Activated naive CD8-positive, alpha-beta T cell treated with anti-CD3 and anti-CD28 coated beads, Interleukin-2, amount 50 U/mL, for 24 hours (primary cell): ENCODE measurements at regions not wholly inside any gene's neighbourhood (a gene's known extent, or its start where the extent isn't known, plus 50 kb on each side); places are given as distances from the start of the nearest gene placed in this dataset.

ENCODE experiments used
- ATAC-seq: fragments of 150-1000 bp; cut with Tn5 transposase; one replicate; pipeline ENCODE4 v1.10.0; 2021
- DNase-seq: peaks from one replicate; pipeline ENCODE4 v3.0.0; 2021
- H3K27ac Mint-ChIP-seq: one replicate; pipeline ENCODE4 v1.8.0; 2021; ENCODE audit warnings: mild to moderate bottlenecking, mixed read lengths
- H3K27me3 Mint-ChIP-seq: one replicate; pipeline ENCODE4 v1.8.0; 2021; ENCODE audit warnings: mixed read lengths
- H3K36me3 Mint-ChIP-seq: one replicate; pipeline ENCODE4 v1.8.0; 2021; ENCODE audit warnings: low read depth, mixed read lengths
- H3K4me1 Mint-ChIP-seq: one replicate; pipeline ENCODE4 v1.8.0; 2021; ENCODE audit warnings: mixed read lengths
- H3K4me3 Mint-ChIP-seq: one replicate; pipeline ENCODE4 v1.8.0; 2021; ENCODE audit warnings: mild to moderate bottlenecking, moderate library complexity, mixed read lengths
- H3K9me3 Mint-ChIP-seq: one replicate; pipeline ENCODE4 v1.8.0; 2021; ENCODE audit warnings: mixed read lengths

GRCh38 chr2:133787207-133787606 is 218.9 kb upstream of the NCKAP5 start:
- DNase-seq (no peak), ATAC-seq (no peak)
- Mint-ChIP-seq H3K36me3 (no peaks in the 10 kb centered on the region), H3K4me3 (no peak overlapping the region), H3K9me3 (peaks cover 6% of the 10 kb centered on the region), H3K27ac (no peak overlapping the region), H3K4me1 (no peaks in the 10 kb centered on the region), H3K27me3 (peaks cover 1% of the 10 kb centered on the region)

- H3K9me3 Mint-ChIP-seq = peaks cover 6% of the 10 kb centered on the region
- H3K36me3 Mint-ChIP-seq = no peaks in the 10 kb centered on the region
- H3K4me1 Mint-ChIP-seq = no peaks in the 10 kb centered on the region
- no peak overlapping the region for H3K4me3 Mint-ChIP-seq
- H3K27ac Mint-ChIP-seq = no peak overlapping the region
- ATAC-seq (no peak), DNase-seq (no peak)
- H3K27me3 Mint-ChIP-seq = peaks cover 1% of the 10 kb centered on the region
Measured at GRCh38 chr2:133787651-133788050, 219.4 kb upstream of the NCKAP5 start.

DNA sequence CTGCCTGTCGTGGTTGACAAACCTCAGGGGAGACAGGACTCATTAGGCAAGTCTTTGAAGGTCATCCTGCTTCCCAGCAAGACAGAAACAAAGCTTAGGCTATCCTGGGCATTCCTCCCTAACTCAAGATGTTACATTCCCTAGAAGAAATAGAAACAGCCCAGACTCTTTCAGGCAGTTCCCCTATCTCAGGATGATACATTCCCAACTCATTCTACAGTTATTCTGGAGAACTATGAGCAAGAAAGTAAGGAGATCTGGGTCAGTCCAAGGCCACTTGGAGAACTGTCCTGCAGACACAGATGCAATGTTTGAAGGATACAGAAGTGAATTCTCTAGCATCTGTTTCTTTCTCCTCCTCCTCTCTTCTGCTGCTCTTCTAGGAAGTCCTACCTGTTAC is 220.1 kb upstream of the NCKAP5 start:
- peaks cover 10% of the 10 kb centered on the region for H3K9me3 Mint-ChIP-seq

DNA sequence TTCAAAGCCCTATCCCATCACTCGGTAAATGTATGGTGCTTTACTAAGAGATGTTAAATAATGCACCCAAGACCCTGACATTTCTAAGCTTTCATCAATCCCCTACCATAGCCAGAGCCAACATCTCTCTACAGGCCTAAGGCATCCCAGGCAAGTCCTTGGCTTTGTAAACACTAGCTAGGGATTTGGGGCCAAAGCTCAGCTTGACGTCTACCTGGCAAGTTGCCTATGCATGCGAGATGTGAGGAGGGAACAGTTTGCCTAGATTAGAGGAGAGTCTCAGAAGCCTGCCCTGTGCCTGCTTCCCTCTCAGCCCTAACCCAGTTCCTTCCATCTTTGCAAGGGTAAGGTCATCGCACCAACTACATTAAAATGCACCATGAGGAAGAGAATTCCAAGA is 221.5 kb upstream of the NCKAP5 start:
- no peaks in the 10 kb centered on the region for H3K36me3 Mint-ChIP-seq
- DNase-seq (no peak), ATAC-seq (no peak)
- no peaks in the 10 kb centered on the region for H3K4me1 Mint-ChIP-seq
- H3K27me3 Mint-ChIP-seq = peaks cover 1% of the 10 kb centered on the region
- peaks cover 24% of the 10 kb centered on the region for H3K9me3 Mint-ChIP-seq
- no peak overlapping the region for H3K4me3 Mint-ChIP-seq
- H3K27ac Mint-ChIP-seq = no peak overlapping the region

More for the DNA sequence above, 220.1 kb upstream of the NCKAP5 start:
- H3K36me3 Mint-ChIP-seq = no peaks in the 10 kb centered on the region
- H3K27ac Mint-ChIP-seq = no peak overlapping the region
- DNase-seq = no peak
- H3K4me1 Mint-ChIP-seq = no peaks in the 10 kb centered on the region
- H3K27me3 Mint-ChIP-seq = peaks cover 1% of the 10 kb centered on the region
- H3K4me3 Mint-ChIP-seq = no peak overlapping the region
- no peak for ATAC-seq

GRCh38 chr2:133790711-133791110 is 222.4 kb upstream of the NCKAP5 start:
- H3K9me3 Mint-ChIP-seq = peaks cover 25% of the 10 kb centered on the region
- peaks cover 1% of the 10 kb centered on the region for H3K27me3 Mint-ChIP-seq
- H3K4me3 Mint-ChIP-seq = no peak overlapping the region
- ATAC-seq (no peak), DNase-seq (no peak)
- no peaks in the 10 kb centered on the region for H3K36me3 Mint-ChIP-seq
- no peak overlapping the region for H3K27ac Mint-ChIP-seq
- H3K4me1 Mint-ChIP-seq = no peaks in the 10 kb centered on the region

- no peaks in the 10 kb centered on the region for H3K27me3 Mint-ChIP-seq
- no peaks in the 10 kb centered on the region for H3K4me1 Mint-ChIP-seq
- no peak overlapping the region for H3K27ac Mint-ChIP-seq
- H3K36me3 Mint-ChIP-seq = no peaks in the 10 kb centered on the region
- DNase-seq (no peak), ATAC-seq (no peak)
- peaks cover 25% of the 10 kb centered on the region for H3K9me3 Mint-ChIP-seq
- H3K4me3 Mint-ChIP-seq = no peak overlapping the region
Measured at GRCh38 chr2:133791191-133791590, 222.9 kb upstream of the NCKAP5 start.

- no peak overlapping the region for H3K27ac Mint-ChIP-seq
- DNase-seq = no peak
Measured at GRCh38 chr2:133792223-133792622, 224.0 kb upstream of the NCKAP5 start.

DNA sequence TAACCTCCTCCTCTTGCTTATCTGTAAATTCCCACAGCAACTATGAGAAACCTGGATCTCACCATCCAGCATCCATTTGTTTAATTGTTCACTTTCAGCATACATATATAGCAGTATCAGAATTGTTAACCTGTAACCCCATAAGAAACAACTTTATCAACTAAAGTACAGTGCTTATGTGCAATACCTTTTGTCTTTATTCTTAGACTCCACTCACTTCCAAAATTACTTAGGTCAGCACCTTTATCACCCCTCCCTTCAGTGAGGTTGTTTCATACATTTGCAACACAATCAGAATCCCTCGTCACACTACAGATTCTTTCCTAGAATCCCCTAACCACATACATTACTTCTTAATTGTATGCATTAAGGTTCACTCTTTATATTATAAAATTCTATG is 225.9 kb upstream of the NCKAP5 start:
- Mint-ChIP-seq H3K27me3 (no peaks in the 10 kb centered on the region), H3K27ac (no peak overlapping the region), H3K9me3 (peaks cover 30% of the 10 kb centered on the region), H3K4me1 (no peaks in the 10 kb centered on the region), H3K36me3 (no peaks in the 10 kb centered on the region), H3K4me3 (no peak overlapping the region)
- DNase-seq (no peak), ATAC-seq (no peak)

More at GRCh38 chr2:133792223-133792622, 224.0 kb upstream of the NCKAP5 start:
- peaks cover 30% of the 10 kb centered on the region for H3K9me3 Mint-ChIP-seq
- H3K4me3 Mint-ChIP-seq = no peak overlapping the region
- no peak for ATAC-seq
- H3K4me1 Mint-ChIP-seq = no peaks in the 10 kb centered on the region
- no peaks in the 10 kb centered on the region for H3K36me3 Mint-ChIP-seq
- H3K27me3 Mint-ChIP-seq = no peaks in the 10 kb centered on the region

- no peak overlapping the region for H3K4me3 Mint-ChIP-seq
- H3K36me3 Mint-ChIP-seq = no peaks in the 10 kb centered on the region
- H3K27ac Mint-ChIP-seq = no peak overlapping the region
- H3K27me3 Mint-ChIP-seq = peaks cover 14% of the 10 kb centered on the region
- no peaks in the 10 kb centered on the region for H3K4me1 Mint-ChIP-seq
- DNase-seq (no peak), ATAC-seq (no peak)
- no peaks in the 10 kb centered on the region for H3K9me3 Mint-ChIP-seq
Measured at GRCh38 chr2:133801946-133802345, 233.7 kb upstream of the NCKAP5 start.

GRCh38 chr2:133802409-133803039 is 234.3 kb upstream of the NCKAP5 start:
- no peak for ATAC-seq
- Mint-ChIP-seq H3K27ac (no peak overlapping the region), H3K9me3 (no peaks in the 10 kb centered on the region), H3K4me3 (no peak overlapping the region), H3K27me3 (peaks cover 14% of the 10 kb centered on the region), H3K4me1 (no peaks in the 10 kb centered on the region), H3K36me3 (no peaks in the 10 kb centered on the region)
- no peak for DNase-seq

DNA sequence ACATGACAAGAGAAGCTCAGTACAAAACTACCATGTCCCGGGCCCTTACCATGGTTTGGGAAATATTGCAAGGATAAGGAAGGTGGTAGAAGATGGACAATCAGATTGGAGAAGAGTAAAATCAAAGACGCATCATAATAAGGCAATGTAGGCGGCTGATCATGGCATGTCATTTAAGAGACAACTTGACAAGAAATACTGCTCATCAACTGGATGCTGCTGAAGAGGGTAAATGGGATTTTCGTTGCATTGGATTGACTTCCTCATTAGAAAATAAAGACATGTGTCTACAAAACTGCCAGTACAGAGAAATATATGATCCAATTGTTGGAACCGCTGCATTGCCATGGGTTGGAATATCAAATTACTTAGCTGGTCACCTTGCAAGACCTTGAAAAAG is 238.3 kb upstream of the NCKAP5 start:
- Mint-ChIP-seq H3K4me3 (no peak overlapping the region), H3K9me3 (peaks cover 19% of the 10 kb centered on the region), H3K36me3 (peaks cover 5% of the 10 kb centered on the region), H3K27me3 (peaks cover 18% of the 10 kb centered on the region), H3K27ac (no peak overlapping the region), H3K4me1 (no peaks in the 10 kb centered on the region)
- DNase-seq (no peak), ATAC-seq (no peak)

DNA sequence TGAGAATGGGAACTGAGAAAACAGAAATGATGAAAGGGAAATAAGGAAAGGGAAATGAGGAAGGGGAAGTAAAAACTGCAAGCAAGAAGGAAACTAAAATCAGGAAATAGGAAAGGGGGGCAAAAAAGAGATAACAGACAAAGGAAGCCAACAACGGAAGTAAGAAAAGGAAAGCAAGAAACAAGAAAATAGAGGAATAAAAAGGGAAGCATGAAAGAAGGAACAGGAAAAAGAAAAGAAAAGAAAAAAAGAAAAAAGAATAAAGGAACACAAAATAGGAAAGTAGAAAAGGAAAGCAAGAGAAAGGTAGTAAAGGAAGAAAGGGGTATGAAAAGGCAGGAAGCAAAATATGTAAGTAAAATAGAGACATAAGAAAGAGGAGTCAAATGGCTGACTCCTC is 241.2 kb upstream of the NCKAP5 start:
- Mint-ChIP-seq H3K4me1 (no peaks in the 10 kb centered on the region), H3K36me3 (peaks cover 5% of the 10 kb centered on the region), H3K27ac (no peak overlapping the region), H3K27me3 (peaks cover 13% of the 10 kb centered on the region), H3K9me3 (peaks cover 19% of the 10 kb centered on the region), H3K4me3 (no peak overlapping the region)
- ATAC-seq = no peak
- DNase-seq = no peak

- Mint-ChIP-seq H3K36me3 (peaks cover 5% of the 10 kb centered on the region), H3K4me1 (no peaks in the 10 kb centered on the region), H3K27me3 (peaks cover 11% of the 10 kb centered on the region), H3K4me3 (no peak overlapping the region), H3K27ac (no peak overlapping the region), H3K9me3 (peaks cover 19% of the 10 kb centered on the region)
- ATAC-seq = no peak
- no peak for DNase-seq
Measured at GRCh38 chr2:133810559-133810958, 242.3 kb upstream of the NCKAP5 start.

GRCh38 chr2:133811409-133812125 is 243.3 kb upstream of the NCKAP5 start:
- peaks cover 5% of the 10 kb centered on the region for H3K36me3 Mint-ChIP-seq
- H3K4me3 Mint-ChIP-seq = no peak overlapping the region
- H3K27me3 Mint-ChIP-seq = peaks cover 8% of the 10 kb centered on the region
- no peak for ATAC-seq
- H3K27ac Mint-ChIP-seq = no peak overlapping the region
- H3K9me3 Mint-ChIP-seq = peaks cover 19% of the 10 kb centered on the region
- DNase-seq = no peak
- H3K4me1 Mint-ChIP-seq = no peaks in the 10 kb centered on the region

- H3K27ac Mint-ChIP-seq = no peak overlapping the region
- DNase-seq (no peak), ATAC-seq (no peak)
- H3K4me1 Mint-ChIP-seq = no peaks in the 10 kb centered on the region
- H3K4me3 Mint-ChIP-seq = no peak overlapping the region
- H3K27me3 Mint-ChIP-seq = peaks cover 6% of the 10 kb centered on the region
- H3K9me3 Mint-ChIP-seq = peaks cover 19% of the 10 kb centered on the region
- H3K36me3 Mint-ChIP-seq = peaks cover 5% of the 10 kb centered on the region
Measured at GRCh38 chr2:133812826-133813617, 244.8 kb upstream of the NCKAP5 start.
